Thyroid gland (tissue), 4 donors: ENCODE measurements at regions not wholly inside any gene's neighbourhood (a gene's known extent, or its start where the extent isn't known, plus 50 kb on each side); places are given as distances from the start of the nearest gene placed in this dataset.
"Not testable (repeated sequence)": the region's sequence is repeated elsewhere in the genome, so short reads cannot be mapped to it uniquely, and the experiment has no call there.

ENCODE experiments used
- DNase-seq, 2 donors: peaks; one replicate each; pipeline ENCODE4 v3.0.0-alpha.2; 2019
- H3K27ac ChIP-seq, 3 donors: fragments of 200-600 bp; sonication (generic); 1 replicate in 2 of 3; 2 replicates in 1 of 3; pipeline ENCODE4 v1.5.1; 2016 to 2019; ENCODE audit warnings: mild to moderate bottlenecking in 1 of 3, moderate library complexity in 1 of 3
- H3K27me3 ChIP-seq: fragments of 200-600 bp; sonication (generic); one replicate; pipeline ENCODE4 v1.5.1; 2019
- H3K36me3 ChIP-seq, 2 donors: fragments of 200-600 bp; sonication (generic); one replicate each; pipeline ENCODE4 v1.5.1; 2016 to 2019
- H3K4me1 ChIP-seq, 2 donors: fragments of 200-600 bp; sonication (generic); one replicate each; pipeline ENCODE4 v1.5.1; 2017 to 2019
- H3K4me3 ChIP-seq, 3 donors: fragments of 200-600 bp; sonication (generic); replicated peaks in 1 of 3; 1 replicate in 2 of 3; 2 replicates in 1 of 3; pipeline ENCODE4 v1.5.1; 2016; ENCODE audit warnings: mild to moderate bottlenecking in 1 of 3
- H3K9me3 ChIP-seq: fragments of 200-600 bp; sonication (generic); one replicate; pipeline ENCODE4 v1.5.1; 2017
- POLR2A ChIP-seq, 2 donors: fragments of 450-650 bp; IDR thresholded peaks; one replicate each; pipeline ENCODE4 v1.6.1; 2017; ENCODE audit warnings: antibody characterized with exemption in 2 of 2, mild to moderate bottlenecking in 2 of 2, moderate library complexity in 1 of 2
- WGBS, 2 donors: methylation state at CpG; one replicate each; pipeline ENCODE4 v1.1.5; 2017; 5-methylcytosine and 5-hydroxymethylcytosine counted together
- intact Hi-C: fragments of 100-400 bp; cut with DNase I; formaldehyde crosslinking; loops from one replicate; pipeline ENCODE4 v1.15.1; 2023
- TF ChIP-seq, protein P1 (sequence below), 6 experiments: fragments of 200-600 bp in 3 of 6; fragments of 450-650 bp in 3 of 6; sonication (generic) in 3 of 6; IDR thresholded peaks; one replicate each; pipeline ENCODE4 v1.5.1; 2016 to 2019; ENCODE audit warnings: antibody characterized with exemption in 6 of 6, mild to moderate bottlenecking in 2 of 6, inconsistent platforms in 1 of 6, moderate library complexity in 1 of 6

GRCh38 chr20:11180186-11180585, 506.4 kb upstream of the JAG1 start:
- TF ChIP-seq POLR2A (IDR thresholded peaks at IDR 0.05) = no peak
- TF ChIP-seq, protein P1, sequence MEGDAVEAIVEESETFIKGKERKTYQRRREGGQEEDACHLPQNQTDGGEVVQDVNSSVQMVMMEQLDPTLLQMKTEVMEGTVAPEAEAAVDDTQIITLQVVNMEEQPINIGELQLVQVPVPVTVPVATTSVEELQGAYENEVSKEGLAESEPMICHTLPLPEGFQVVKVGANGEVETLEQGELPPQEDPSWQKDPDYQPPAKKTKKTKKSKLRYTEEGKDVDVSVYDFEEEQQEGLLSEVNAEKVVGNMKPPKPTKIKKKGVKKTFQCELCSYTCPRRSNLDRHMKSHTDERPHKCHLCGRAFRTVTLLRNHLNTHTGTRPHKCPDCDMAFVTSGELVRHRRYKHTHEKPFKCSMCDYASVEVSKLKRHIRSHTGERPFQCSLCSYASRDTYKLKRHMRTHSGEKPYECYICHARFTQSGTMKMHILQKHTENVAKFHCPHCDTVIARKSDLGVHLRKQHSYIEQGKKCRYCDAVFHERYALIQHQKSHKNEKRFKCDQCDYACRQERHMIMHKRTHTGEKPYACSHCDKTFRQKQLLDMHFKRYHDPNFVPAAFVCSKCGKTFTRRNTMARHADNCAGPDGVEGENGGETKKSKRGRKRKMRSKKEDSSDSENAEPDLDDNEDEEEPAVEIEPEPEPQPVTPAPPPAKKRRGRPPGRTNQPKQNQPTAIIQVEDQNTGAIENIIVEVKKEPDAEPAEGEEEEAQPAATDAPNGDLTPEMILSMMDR (IDR thresholded peaks at IDR 0.05) = no peak
- no peak for DNase-seq
- H3K4me3 ChIP-seq = no peak overlapping the region
- H3K27me3 ChIP-seq = no peaks in the 10 kb centered on the region
- no peaks in the 10 kb centered on the region for H3K4me1 ChIP-seq
- no peaks in the 10 kb centered on the region for H3K36me3 ChIP-seq
- H3K27ac ChIP-seq = no peak overlapping the region
- intact Hi-C loops = no loop called here
- H3K9me3 ChIP-seq = no peaks in the 10 kb centered on the region

DNA sequence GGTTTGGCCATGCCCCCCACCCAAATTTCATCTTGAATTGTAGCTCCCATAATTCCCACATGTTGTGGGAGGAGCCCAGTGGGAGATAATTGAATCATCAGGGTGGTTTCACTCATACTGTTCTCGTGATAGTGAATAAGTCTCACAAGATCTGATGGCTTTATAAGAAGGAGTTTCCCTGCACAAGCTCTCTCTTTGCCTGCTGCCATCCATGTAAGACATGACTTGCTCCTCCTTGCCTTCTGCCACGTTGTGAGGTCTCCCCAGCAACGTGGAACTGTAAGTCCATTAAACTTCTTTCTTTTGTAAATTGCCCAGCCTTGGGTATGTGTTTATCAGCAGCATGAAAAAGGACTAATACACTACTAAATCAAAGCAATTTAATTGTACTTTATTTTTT, 507.3 kb upstream of the JAG1 start:
- H3K27ac ChIP-seq, H3K36me3 ChIP-seq, H3K4me3 ChIP-seq, H3K27me3 ChIP-seq, intact Hi-C loops, DNase-seq, H3K4me1 ChIP-seq, H3K9me3 ChIP-seq: not testable (repeated sequence)
- WGBS, 2 donors = 95 to 96% methylated on average over 3 of the region's 3 CpGs

GRCh38 chr20:11181966-11182365, 508.2 kb upstream of the JAG1 start:
- H3K27ac ChIP-seq = no peak overlapping the region
- H3K27me3 ChIP-seq = no peaks in the 10 kb centered on the region
- TF ChIP-seq POLR2A (IDR thresholded peaks at IDR 0.05) = no peak
- TF ChIP-seq, protein P1 (IDR thresholded peaks at IDR 0.05) = no peak
- DNase-seq = no peak
- 96 to 98% methylated on average over 3 of the region's 3 CpGs for WGBS, 2 donors
- H3K4me1 ChIP-seq = no peaks in the 10 kb centered on the region
- H3K9me3 ChIP-seq = no peaks in the 10 kb centered on the region
- intact Hi-C loops = no loop called here
- H3K36me3 ChIP-seq = no peaks in the 10 kb centered on the region
- no peak overlapping the region for H3K4me3 ChIP-seq

DNA sequence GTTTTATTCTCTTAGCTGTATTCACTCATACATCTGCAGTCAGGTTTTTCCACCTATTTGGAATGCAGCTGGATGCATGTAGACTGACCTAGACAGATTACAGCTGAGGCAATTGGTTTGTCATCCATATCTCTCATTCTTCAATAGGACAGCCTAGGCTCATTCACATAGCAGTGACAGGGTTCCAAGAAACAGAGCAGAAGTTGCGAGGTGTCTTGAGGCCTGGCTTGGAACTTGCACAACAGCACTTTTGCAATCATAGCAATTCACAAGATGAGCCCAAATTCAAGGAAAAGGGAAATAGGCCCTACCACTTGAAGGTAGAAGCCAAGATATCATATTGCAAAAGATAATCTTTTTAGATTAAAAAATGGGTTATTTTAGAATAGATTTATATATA, 508.9 kb upstream of the JAG1 start:
- H3K4me3 ChIP-seq = no peak overlapping the region
- no peak overlapping the region for H3K27ac ChIP-seq
- no peaks in the 10 kb centered on the region for H3K36me3 ChIP-seq
- H3K27me3 ChIP-seq = no peaks in the 10 kb centered on the region
- TF ChIP-seq, protein P1 (IDR thresholded peaks at IDR 0.05) = no peak
- TF ChIP-seq POLR2A (IDR thresholded peaks at IDR 0.05) = no peak
- H3K9me3 ChIP-seq = no peaks in the 10 kb centered on the region
- H3K4me1 ChIP-seq = no peaks in the 10 kb centered on the region
- 71 to 78% methylated on average over 1 of the region's 1 CpG for WGBS, 2 donors
- intact Hi-C loops = no loop called here
- no peak for DNase-seq

DNA sequence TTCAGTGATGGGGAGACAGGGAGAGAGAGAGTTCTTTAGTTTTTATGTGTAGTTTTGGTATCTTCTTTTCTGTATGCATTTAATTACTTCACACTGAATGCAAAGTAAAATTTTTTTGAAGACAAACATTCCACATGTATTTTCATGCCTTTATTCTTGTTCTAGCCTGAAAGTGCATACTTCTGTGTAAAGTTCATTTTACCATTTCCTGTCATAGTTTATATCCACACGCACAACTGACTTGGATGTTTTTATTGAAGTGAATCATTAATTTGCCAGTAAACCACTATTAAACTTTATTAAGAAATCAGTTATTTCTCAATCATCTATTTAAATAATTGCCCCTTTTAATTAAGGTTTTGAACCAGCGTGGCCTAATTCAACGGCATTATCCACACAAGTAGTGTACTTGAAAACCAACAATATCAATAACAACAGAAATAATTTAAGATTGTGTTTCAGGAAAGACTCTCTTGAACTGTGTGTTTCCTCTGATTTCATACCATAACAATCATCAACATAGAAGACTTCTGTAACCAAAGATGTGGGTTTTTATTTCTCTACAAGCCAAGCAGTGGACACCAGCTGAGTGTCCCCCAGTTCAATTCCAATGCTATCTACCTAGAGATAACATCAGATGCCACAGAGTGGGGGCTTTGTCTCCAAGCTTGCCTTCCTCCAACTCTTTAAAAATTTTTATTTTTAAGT, 512.7 kb upstream of the JAG1 start:
- no peaks in the 10 kb centered on the region for H3K36me3 ChIP-seq
- no peak for DNase-seq
- no peaks in the 10 kb centered on the region for H3K9me3 ChIP-seq
- H3K4me1 ChIP-seq = no peaks in the 10 kb centered on the region
- no peaks in the 10 kb centered on the region for H3K27me3 ChIP-seq
- H3K4me3 ChIP-seq = no peak overlapping the region
- WGBS, 2 donors = 73 to 92% methylated on average over 3 of the region's 3 CpGs
- no peak for TF ChIP-seq POLR2A (IDR thresholded peaks at IDR 0.05)
- intact Hi-C loops = no loop called here
- no peak overlapping the region for H3K27ac ChIP-seq

- Histone ChIP-seq H3K27ac (no peak overlapping the region), H3K4me1 (no peaks in the 10 kb centered on the region), H3K9me3 (no peaks in the 10 kb centered on the region), H3K27me3 (no peaks in the 10 kb centered on the region), H3K36me3 (no peaks in the 10 kb centered on the region), H3K4me3 (no peak overlapping the region)
- no peak for DNase-seq
- 82 to 85% methylated on average over 8 of the region's 8 CpGs for WGBS, 2 donors
- no peak for TF ChIP-seq POLR2A (IDR thresholded peaks at IDR 0.05)
- TF ChIP-seq, protein P1 (IDR thresholded peaks at IDR 0.05) = no peak
- intact Hi-C loops = no loop called here
These were observed 515.2 kb upstream of the JAG1 start for GRCh38 chr20:11188843-11189603.
